Common myeloid progenitor, CD34-positive (primary cell): ENCODE measurements at regions not wholly inside any gene's neighbourhood (a gene's known extent, or its start where the extent isn't known, plus 50 kb on each side); places are given as distances from the start of the nearest gene placed in this dataset.

Source experiments
- CTCF ChIA-PET: fragments of 350-600 bp; sonication (Branson Sonifier 250); formaldehyde crosslinking; loops from one replicate; lab custom pipeline; 2021; ENCODE audit warnings: antibody characterized with exemption; lab: Charles Lee
- POLR2A ChIA-PET: fragments of 350-600 bp; sonication (Branson Sonifier 250); formaldehyde crosslinking; loops from one replicate; lab custom pipeline; 2021; ENCODE audit warnings: antibody characterized with exemption; lab: Charles Lee
- DNase-seq, 3 donors: peaks; one replicate each; pipeline versions ENCODE4 v3.0.0 to v3.0.0-alpha.2; 2013
- H3K27ac ChIP-seq, 2 experiments: 1 replicate in 1 of 2; 2 replicates in 1 of 2; pipeline ENCODE4 v1.7.0; 2013; ENCODE audit warnings: inconsistent platforms in 2 of 2, low read length in 2 of 2, mild to moderate bottlenecking in 2 of 2, low read depth in 1 of 2, moderate library complexity in 1 of 2; ENCODE audit not compliant: severe bottlenecking in 2 of 2, insufficient read depth in 1 of 2, poor library complexity in 1 of 2
- H3K27me3 ChIP-seq, 5 experiments: replicated peaks in 2 of 5; 1 replicate in 3 of 5; 2 replicates in 2 of 5; pipeline versions ENCODE4 v1.6.1 to v1.7.0; 2013; ENCODE audit warnings: low read length in 4 of 5, mild to moderate bottlenecking in 2 of 5, moderate library complexity in 2 of 5, inconsistent platforms in 1 of 5; ENCODE audit not compliant: insufficient read depth in 5 of 5, control insufficient read depth in 4 of 5
- H3K36me3 ChIP-seq, 4 experiments: 1 replicate in 2 of 4; 2 replicates in 2 of 4; pipeline versions ENCODE4 v1.6.1 to v1.7.0; 2013; ENCODE audit warnings: low read length in 3 of 4, control low read depth in 1 of 4, mild to moderate bottlenecking in 1 of 4; ENCODE audit not compliant: control insufficient read depth in 4 of 4, insufficient read depth in 4 of 4
- H3K4me1 ChIP-seq, 4 experiments: 1 replicate in 3 of 4; 2 replicates in 1 of 4; pipeline versions ENCODE4 v1.6.1 to v1.7.1; 2013; ENCODE audit warnings: low read length in 3 of 4, mild to moderate bottlenecking in 3 of 4, control low read depth in 1 of 4, inconsistent platforms in 1 of 4, moderate library complexity in 1 of 4; ENCODE audit not compliant: control insufficient read depth in 4 of 4, insufficient read depth in 4 of 4; ENCODE audit errors: control extremely low read depth in 1 of 4
- H3K4me3 ChIP-seq, 7 experiments: 1 replicate in 4 of 7; 2 replicates in 3 of 7; pipeline versions ENCODE4 v1.5.1 to v1.7.0; 2013; ENCODE audit warnings: mild to moderate bottlenecking in 7 of 7, low read length in 6 of 7, moderate library complexity in 6 of 7, inconsistent platforms in 2 of 7, low read depth in 2 of 7, control low read depth in 1 of 7; ENCODE audit not compliant: insufficient read depth in 4 of 7, control insufficient read depth in 1 of 7; ENCODE audit errors: extremely low read depth in 1 of 7
- H3K9me3 ChIP-seq, 5 experiments: 1 replicate in 4 of 5; 2 replicates in 1 of 5; pipeline versions ENCODE4 v1.6.1 to v1.7.1; 2013; ENCODE audit warnings: low read length in 4 of 5, mild to moderate bottlenecking in 2 of 5, inconsistent platforms in 1 of 5, low read depth in 1 of 5, moderate library complexity in 1 of 5; ENCODE audit not compliant: control insufficient read depth in 4 of 5, insufficient read depth in 2 of 5; ENCODE audit errors: control extremely low read depth in 1 of 5
- WGBS: methylation state at CpG from one replicate; pipeline ENCODE4 v1.1.5; 2013; ENCODE audit not compliant: insufficient coverage; 5-methylcytosine and 5-hydroxymethylcytosine counted together

- ChIA-PET POLR2A (interaction anchor here (0.9 to 1.0 kb wide), 2 partner anchors 9 to 52 kb away, joined by 3 to 6 read pairs; no protein-coding TSS in a partner anchor), CTCF (interaction anchor here (0.7 to 18.4 kb wide), 10 partner anchors 9 to 230 kb away, joined by 3 to 153 read pairs (median 3); partner anchors contain the start of gene SMAD6)
- WGBS = 33% methylated on average over 64 of the region's 75 CpGs
- H3K9me3 ChIP-seq = no peaks in the 10 kb centered on the region
- H3K36me3 ChIP-seq = no peaks in the 10 kb centered on the region
- peak overlapping the region in 1 of 2 experiments; percentile 43 for H3K27ac ChIP-seq
- H3K4me1 ChIP-seq = peaks cover 6 to 60% (median 40%) of the 10 kb centered on the region in 4 experiments
- no peak for DNase-seq
- peak overlapping the region in 3 of 7 experiments; percentile 4 to 33 (median 26) for H3K4me3 ChIP-seq
- H3K27me3 ChIP-seq = peaks cover 0 to 3% (median 0%) of the 10 kb centered on the region in 5 experiments
These were observed 56.0 kb upstream of the LCTL start for GRCh38 chr15:66621491-66622467.

- Histone ChIP-seq H3K36me3 (no peaks in the 10 kb centered on the region), H3K9me3 (no peaks in the 10 kb centered on the region), H3K4me1 (peaks cover 6 to 52% (median 33%) of the 10 kb centered on the region in 4 experiments), H3K27me3 (peaks cover 0 to 3% (median 0%) of the 10 kb centered on the region in 5 experiments), H3K27ac (no peak overlapping the region), H3K4me3 (no peak overlapping the region)
- ChIA-PET CTCF (interaction anchor here (0.7 to 2.4 kb wide), 4 partner anchors 8 to 151 kb away, joined by 3 to 9 read pairs (median 4); no protein-coding TSS in a partner anchor), POLR2A (interaction anchor here (0.9 to 1.0 kb wide), 2 partner anchors 8 to 51 kb away, joined by 3 to 6 read pairs; no protein-coding TSS in a partner anchor)
- WGBS = 63% methylated on average over 5 of the region's 5 CpGs
- peak in 2 of 3 donors; percentile 44 to 53 for DNase-seq
These were observed 56.8 kb upstream of the LCTL start for GRCh38 chr15:66622591-66623022.

- no peak overlapping the region for H3K4me3 ChIP-seq
- H3K36me3 ChIP-seq = no peaks in the 10 kb centered on the region
- 100% methylated on average over 2 of the region's 6 CpGs for WGBS
- POLR2A ChIA-PET = no interaction called here
- no peak overlapping the region for H3K27ac ChIP-seq
- peaks cover 0 to 3% (median 0%) of the 10 kb centered on the region in 5 experiments for H3K27me3 ChIP-seq
- H3K9me3 ChIP-seq = no peaks in the 10 kb centered on the region
- H3K4me1 ChIP-seq = peaks cover 0 to 52% (median 23%) of the 10 kb centered on the region in 4 experiments
- DNase-seq = no peak
- CTCF ChIA-PET = interaction anchor here (1.1 kb wide), 1 partner anchor 229 kb away, joined by 3 read pairs; no protein-coding TSS in a partner anchor
These were observed 58.1 kb upstream of the LCTL start for GRCh38 chr15:66623801-66624453.

- ChIA-PET POLR2A (no interaction called here), CTCF (no interaction called here)
- Histone ChIP-seq H3K27ac (no peak overlapping the region), H3K36me3 (no peaks in the 10 kb centered on the region), H3K4me1 (peaks cover 0 to 52% (median 17%) of the 10 kb centered on the region in 4 experiments), H3K27me3 (peaks cover 0 to 3% (median 0%) of the 10 kb centered on the region in 5 experiments), H3K4me3 (no peak overlapping the region), H3K9me3 (no peaks in the 10 kb centered on the region)
- WGBS = no CpG with 5 or more reads among the region's 1 CpG
- no peak for DNase-seq
These were observed 59.7 kb upstream of the LCTL start for GRCh38 chr15:66625531-66625930.

- WGBS = 93% methylated on average over 4 of the region's 4 CpGs
- no peak overlapping the region for H3K4me3 ChIP-seq
- POLR2A ChIA-PET = no interaction called here
- no peaks in the 10 kb centered on the region for H3K9me3 ChIP-seq
- no peak overlapping the region for H3K27ac ChIP-seq
- peaks cover 0 to 52% (median 20%) of the 10 kb centered on the region in 4 experiments for H3K4me1 ChIP-seq
- H3K27me3 ChIP-seq = peaks cover 0 to 3% (median 0%) of the 10 kb centered on the region in 5 experiments
- CTCF ChIA-PET = no interaction called here
- no peaks in the 10 kb centered on the region for H3K36me3 ChIP-seq
- DNase-seq = no peak
These were observed 60.2 kb upstream of the LCTL start for GRCh38 chr15:66625974-66626373.

GRCh38 chr15:66628976-66629723 is 63.4 kb upstream of the LCTL start:
- Histone ChIP-seq H3K4me1 (peaks cover 0 to 64% (median 26%) of the 10 kb centered on the region in 4 experiments), H3K4me3 (no peak overlapping the region), H3K36me3 (no peaks in the 10 kb centered on the region), H3K27me3 (no peaks in the 10 kb centered on the region), H3K27ac (no peak overlapping the region), H3K9me3 (no peaks in the 10 kb centered on the region)
- WGBS = 100% methylated on average over 5 of the region's 8 CpGs
- ChIA-PET CTCF (interaction anchor here (0.7 to 1.1 kb wide), 3 partner anchors 9 to 27 kb away, joined by 3 to 4 read pairs (median 3); no protein-coding TSS in a partner anchor), POLR2A (interaction anchor here (1.1 kb wide), 1 partner anchor 72 kb away, joined by 3 read pairs; no protein-coding TSS in a partner anchor)
- DNase-seq = no peak
